ENCODE measurements at regions not wholly inside any gene's neighbourhood (a gene's known extent, or its start where the extent isn't known, plus 50 kb on each side); places are given as distances from the start of the nearest gene placed in this dataset.

DNA sequence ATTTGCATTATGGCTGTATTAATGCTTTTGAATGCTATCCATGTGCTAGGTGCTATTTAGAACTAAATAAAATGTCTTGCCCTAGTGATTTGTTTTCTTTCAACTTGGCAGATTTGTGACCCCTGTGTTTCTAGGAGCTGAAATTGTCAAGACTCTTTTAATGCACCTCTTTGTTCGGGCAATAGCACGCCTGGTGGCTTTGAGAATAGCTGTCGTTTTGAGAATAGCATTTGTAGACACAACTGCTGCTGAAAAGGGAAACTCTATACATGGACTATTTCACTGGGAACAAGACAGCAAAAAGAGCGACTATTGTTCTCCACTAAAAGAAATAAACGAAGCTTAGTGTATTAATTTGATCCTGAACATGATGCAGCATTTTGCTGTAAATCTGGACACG is 352.1 kb upstream of the ZNF521 start:
- TF ChIP-seq, protein P1, sequence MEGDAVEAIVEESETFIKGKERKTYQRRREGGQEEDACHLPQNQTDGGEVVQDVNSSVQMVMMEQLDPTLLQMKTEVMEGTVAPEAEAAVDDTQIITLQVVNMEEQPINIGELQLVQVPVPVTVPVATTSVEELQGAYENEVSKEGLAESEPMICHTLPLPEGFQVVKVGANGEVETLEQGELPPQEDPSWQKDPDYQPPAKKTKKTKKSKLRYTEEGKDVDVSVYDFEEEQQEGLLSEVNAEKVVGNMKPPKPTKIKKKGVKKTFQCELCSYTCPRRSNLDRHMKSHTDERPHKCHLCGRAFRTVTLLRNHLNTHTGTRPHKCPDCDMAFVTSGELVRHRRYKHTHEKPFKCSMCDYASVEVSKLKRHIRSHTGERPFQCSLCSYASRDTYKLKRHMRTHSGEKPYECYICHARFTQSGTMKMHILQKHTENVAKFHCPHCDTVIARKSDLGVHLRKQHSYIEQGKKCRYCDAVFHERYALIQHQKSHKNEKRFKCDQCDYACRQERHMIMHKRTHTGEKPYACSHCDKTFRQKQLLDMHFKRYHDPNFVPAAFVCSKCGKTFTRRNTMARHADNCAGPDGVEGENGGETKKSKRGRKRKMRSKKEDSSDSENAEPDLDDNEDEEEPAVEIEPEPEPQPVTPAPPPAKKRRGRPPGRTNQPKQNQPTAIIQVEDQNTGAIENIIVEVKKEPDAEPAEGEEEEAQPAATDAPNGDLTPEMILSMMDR (conservative IDR thresholded peaks at IDR 0.05; ENCODE audit: low read depth, low read length): no peak
- TF ChIP-seq EZH2 (IDR thresholded peaks at IDR 0.05; ENCODE audit: low read length, unreplicated experiment): no peak
